ENCODE measurements at regions not wholly inside any gene's neighbourhood (a gene's known extent, or its start where the extent isn't known, plus 50 kb on each side); places are given as distances from the start of the nearest gene placed in this dataset.

- no peak for DNase-seq
These were observed 833.5 kb downstream of the DHX35 start for GRCh38 chr20:39795401-39796272.

- DNase-seq: no peak
These were observed 830.2 kb downstream of the DHX35 start for GRCh38 chr20:39792334-39792733.

- no peak for DNase-seq
These were observed 827.3 kb downstream of the DHX35 start for GRCh38 chr20:39789411-39789810.

DNA sequence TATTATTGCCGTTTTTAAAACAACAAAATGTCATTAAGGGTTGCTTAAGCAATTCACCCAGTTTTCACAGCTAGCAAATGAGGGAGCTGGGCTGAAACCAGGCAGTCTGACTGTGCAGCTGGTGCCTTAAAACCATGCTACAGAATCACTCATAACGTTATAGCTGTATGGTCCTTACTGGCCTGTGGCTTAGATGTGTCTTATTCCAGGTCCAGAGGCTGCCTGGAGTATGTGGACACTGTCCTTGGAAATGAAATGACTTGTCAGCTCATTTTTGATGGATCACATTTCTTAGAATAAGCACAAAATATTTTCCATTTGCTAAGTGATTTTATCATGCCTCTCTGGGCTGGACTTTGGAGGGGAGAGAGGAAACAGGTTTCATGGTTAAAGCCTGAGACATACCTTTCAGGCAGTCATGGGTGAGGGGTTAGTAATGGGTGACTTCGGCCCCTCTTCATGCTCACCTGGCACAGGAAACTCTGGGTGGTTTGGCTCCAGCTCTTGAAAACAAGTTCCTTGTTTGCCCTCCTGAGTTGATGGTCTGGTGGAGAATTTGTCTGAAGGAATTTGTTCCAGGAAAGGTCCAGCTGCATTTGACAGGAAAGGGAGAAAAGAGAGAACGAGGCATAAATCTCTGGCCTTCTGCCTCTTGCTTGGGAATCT, 823.2 kb downstream of the DHX35 start:
- DNase-seq: no peak

DNA sequence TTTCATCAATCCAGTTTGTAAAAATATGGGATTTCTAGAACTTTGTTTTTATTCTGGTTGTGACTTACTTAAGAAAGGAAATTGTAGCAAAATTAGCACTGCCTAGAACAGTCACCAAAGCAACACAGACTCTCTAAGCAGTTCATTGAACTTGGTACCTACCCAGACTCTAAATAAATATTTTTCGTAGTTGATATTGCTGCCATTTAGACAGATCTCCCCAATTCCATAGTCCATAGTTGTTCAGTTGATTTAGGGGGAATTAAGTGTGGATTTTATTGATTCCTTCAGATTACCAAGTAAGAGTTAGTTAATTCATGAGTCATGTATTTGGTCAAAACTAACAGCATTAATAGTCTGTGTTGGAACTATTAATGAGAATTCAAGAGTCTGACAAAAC, 822.5 kb downstream of the DHX35 start:
- DNase-seq: no peak

GRCh38 chr20:39778847-39779604, 816.9 kb downstream of the DHX35 start:
- no peak for DNase-seq

DNA sequence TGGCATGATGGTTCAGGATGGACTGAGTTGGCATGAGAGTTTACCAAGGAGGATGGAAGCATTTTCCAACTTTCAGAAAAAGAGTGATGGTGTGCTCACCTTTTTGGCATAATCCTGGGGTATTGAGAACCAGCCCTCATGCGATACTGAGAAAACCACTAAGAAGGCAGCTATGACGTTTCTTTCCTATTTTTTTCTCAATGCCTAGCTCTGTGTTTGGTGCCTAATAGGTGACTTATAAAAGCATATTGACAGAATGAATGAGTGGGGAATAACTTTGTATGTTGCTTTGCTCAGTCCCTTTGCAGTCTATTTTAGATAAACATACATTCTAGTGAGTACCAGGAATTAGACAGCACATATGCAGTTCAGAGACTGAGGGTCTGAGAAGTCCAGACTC, 816.3 kb downstream of the DHX35 start:
- DNase-seq: no peak

GRCh38 chr20:39777610-39778009, 815.5 kb downstream of the DHX35 start:
- no peak for DNase-seq

GRCh38 chr20:39775110-39775509, 813.0 kb downstream of the DHX35 start:
- peak; percentile 37 for DNase-seq

DNA sequence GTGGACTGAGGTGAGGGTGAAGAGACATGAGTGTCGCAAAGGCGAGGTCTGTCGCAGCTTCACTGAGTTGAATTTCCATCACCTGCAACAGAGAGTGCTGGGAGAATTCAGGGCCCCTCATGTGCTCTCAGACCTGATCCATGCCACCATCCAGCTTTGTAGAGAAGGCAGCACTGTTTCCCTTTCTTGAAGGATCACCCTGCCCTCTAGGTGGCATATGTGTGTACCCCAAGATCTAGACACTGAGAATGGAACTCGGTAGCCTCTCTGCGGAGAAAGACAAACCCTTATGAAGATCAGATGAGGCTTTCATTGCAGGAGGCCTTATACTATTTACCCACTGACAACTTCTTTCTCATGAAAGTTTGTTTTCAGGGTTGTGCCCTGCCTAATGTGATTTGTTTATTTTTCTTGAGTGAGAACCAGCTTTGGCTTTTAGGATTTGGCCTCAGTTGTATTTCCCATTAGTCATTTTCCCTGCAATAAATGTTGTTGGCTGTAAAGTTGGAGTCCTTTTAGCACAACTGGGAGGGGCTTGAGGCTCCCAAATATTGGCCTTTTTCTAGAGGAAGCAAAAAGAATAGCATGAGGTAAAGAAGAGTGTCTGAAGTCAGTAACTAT, 811.3 kb downstream of the DHX35 start:
- no peak for DNase-seq

DNA sequence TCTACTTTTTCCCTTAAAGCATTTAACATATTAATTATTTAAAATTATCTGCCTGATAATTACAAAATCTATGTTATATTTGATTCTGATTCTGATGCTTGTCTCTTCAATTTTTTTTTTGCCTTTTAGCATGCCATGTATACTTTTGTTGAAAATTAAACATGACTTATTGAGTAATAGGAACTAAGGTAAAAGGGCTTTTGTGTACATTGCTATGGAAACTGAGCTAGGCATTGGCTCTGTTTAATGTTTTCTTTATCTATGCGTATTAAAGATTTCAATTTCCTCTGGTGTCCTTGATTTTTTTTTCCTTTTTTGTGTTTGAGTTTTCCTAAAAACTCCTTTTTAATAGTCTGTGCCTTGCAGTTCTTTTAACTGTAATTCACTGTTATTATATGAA, 805.2 kb downstream of the DHX35 start:
- DNase-seq: no peak

DNA sequence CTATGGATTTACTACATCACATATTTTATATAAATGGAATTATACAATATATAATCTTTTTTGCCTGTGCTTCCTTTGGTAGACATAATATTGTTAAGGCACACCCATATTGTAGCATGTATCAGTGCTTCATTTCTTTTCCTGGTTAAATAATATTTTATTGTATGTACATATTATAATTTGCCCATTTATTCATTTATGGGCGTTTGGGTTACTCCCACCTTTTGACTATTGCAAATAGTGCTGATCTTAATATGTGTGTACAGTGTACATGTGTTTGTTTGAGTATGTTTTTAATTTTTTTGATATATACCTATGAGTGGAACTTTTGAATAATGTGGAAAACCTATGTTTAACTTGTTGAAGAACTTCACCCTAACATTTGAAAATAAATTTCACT, 804.2 kb downstream of the DHX35 start:
- no peak for DNase-seq

GRCh38 chr20:39762716-39763115, 800.6 kb downstream of the DHX35 start:
- no peak for DNase-seq

DNA sequence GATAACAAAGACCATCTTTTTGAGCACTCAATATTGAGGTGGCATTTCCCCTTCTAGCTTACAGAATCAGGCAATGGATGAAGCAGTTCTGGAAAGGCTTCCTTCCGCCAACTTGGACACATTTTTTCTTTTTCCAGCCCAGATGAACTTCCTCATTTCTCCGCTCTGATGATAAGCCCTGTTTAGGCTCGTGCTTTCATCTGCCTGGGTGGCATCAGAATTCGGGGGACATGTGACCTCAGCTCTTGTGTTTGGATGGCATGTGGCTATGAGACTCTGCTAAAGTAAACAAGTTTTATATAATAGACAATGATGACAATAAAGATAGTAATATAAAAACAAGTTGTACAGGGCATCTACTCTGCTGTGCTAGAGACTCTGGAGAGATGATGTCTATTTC, 796.7 kb downstream of the DHX35 start:
- DNase-seq: no peak

- no peak for DNase-seq
These were observed 794.7 kb downstream of the DHX35 start for GRCh38 chr20:39756828-39757227.

- DNase-seq: no peak
These were observed 794.2 kb downstream of the DHX35 start for GRCh38 chr20:39756369-39756768.

DNA sequence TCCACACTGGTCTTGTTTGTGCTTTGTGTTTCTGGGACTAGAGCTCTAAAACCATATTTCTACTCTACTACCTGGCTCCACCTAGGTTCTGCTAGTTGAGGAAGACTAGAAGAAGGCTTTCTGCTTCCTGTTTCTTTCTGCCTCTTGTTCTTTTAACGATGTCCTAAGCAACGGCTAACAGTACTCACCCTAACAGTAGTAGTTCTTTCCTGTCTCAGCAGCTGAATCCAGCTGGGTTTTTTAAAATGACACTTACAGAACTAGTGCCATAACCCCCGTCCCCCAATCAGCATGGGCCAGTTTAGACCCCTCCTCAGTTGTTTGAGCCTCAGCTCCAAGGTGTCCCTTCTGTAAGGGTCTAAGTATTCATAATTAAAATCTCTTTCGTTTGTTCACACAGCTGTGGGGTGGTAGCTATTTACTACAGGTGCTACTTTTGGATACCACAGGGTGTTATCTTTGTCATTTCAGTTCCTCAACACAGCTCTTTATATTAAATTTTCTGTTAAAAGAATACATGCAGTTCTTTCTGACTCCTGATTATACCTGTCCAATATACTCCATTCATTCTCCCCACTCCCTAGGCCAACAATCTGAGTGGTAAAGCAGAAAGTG, 790.2 kb downstream of the DHX35 start:
- DNase-seq: no peak

GRCh38 chr20:39751557-39752137, 789.5 kb downstream of the DHX35 start:
- no peak for DNase-seq

GRCh38 chr20:39745380-39745779, 783.2 kb downstream of the DHX35 start:
- no peak for DNase-seq

DNA sequence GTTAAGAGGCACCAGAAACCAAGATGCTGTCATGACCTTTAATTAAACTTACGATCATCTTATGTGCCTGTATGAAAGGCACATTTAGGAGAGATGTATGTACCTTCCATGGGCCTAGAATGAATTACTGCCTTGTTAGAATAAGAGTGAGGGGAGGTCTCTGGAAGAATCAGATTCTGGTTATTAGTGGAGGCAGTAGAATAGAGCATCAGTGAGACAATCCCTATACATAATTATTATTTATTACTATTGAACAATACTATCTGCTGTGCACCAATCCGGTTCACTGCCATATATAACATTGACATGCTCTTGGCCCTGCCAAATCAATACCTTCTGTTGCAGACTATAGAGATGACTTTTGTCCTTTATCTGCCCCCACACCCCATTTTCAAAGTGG, 776.5 kb downstream of the DHX35 start:
- DNase-seq: no peak

GRCh38 chr20:39736434-39737327, 774.5 kb downstream of the DHX35 start:
- DNase-seq: peak; percentile 37
